Jurkat, Clone E6-1 (cell line): ENCODE measurements at regions not wholly inside any gene's neighbourhood (a gene's known extent, or its start where the extent isn't known, plus 50 kb on each side); places are given as distances from the start of the nearest gene placed in this dataset.

Source experiments
- DNase-seq: peaks from one replicate; pipeline ENCODE4 v3.0.0-alpha.2; 2011; ENCODE audit warnings: low read depth, low spot score
- H3K4me3 ChIP-seq: 2 replicates; pipeline ENCODE4 v1.5.1; 2011; ENCODE audit warnings: mild to moderate bottlenecking, low read length, control low read depth, moderate library complexity

GRCh38 chr15:87461631-87462030 is 794.9 kb downstream of the NTRK3 start:
- DNase-seq, result no peak
- no peak overlapping the region for H3K4me3 ChIP-seq

- DNase-seq, result no peak
- H3K4me3 ChIP-seq, result no peak overlapping the region
Measured at GRCh38 chr15:87454860-87455259, 801.7 kb downstream of the NTRK3 start.

GRCh38 chr15:87450314-87450713 is 806.2 kb downstream of the NTRK3 start:
- no peak for DNase-seq
- no peak overlapping the region for H3K4me3 ChIP-seq

- no peak for DNase-seq
- H3K4me3 ChIP-seq, result no peak overlapping the region
Measured at GRCh38 chr15:87439090-87439489, 817.4 kb downstream of the NTRK3 start.

- no peak for DNase-seq
- no peak overlapping the region for H3K4me3 ChIP-seq
Measured at GRCh38 chr15:87433871-87434270, 822.7 kb downstream of the NTRK3 start.

- H3K4me3 ChIP-seq, result no peak overlapping the region
- no peak for DNase-seq
Measured at GRCh38 chr15:87429754-87430153, 826.8 kb downstream of the NTRK3 start.

GRCh38 chr15:87420017-87420416 is 836.5 kb downstream of the NTRK3 start:
- DNase-seq, result no peak
- H3K4me3 ChIP-seq, result no peak overlapping the region

GRCh38 chr15:87419344-87419743 is 837.2 kb downstream of the NTRK3 start:
- DNase-seq, result no peak
- H3K4me3 ChIP-seq, result no peak overlapping the region

- no peak for DNase-seq
- no peak overlapping the region for H3K4me3 ChIP-seq
Measured at GRCh38 chr15:87416591-87417257, 839.8 kb downstream of the NTRK3 start.

GRCh38 chr15:87408902-87409301 is 847.6 kb downstream of the NTRK3 start:
- no peak for DNase-seq
- no peak overlapping the region for H3K4me3 ChIP-seq

- no peak for DNase-seq
- no peak overlapping the region for H3K4me3 ChIP-seq
Measured at GRCh38 chr15:87403973-87404372, 852.6 kb downstream of the NTRK3 start.

- no peak for DNase-seq
- no peak overlapping the region for H3K4me3 ChIP-seq
Measured at GRCh38 chr15:87401973-87402372, 854.6 kb downstream of the NTRK3 start.

- no peak overlapping the region for H3K4me3 ChIP-seq
- DNase-seq, result no peak
Measured at GRCh38 chr15:87394676-87395075, 861.9 kb downstream of the NTRK3 start.

GRCh38 chr15:87387766-87388165 is 868.8 kb downstream of the NTRK3 start:
- no peak for DNase-seq
- H3K4me3 ChIP-seq, result no peak overlapping the region

- DNase-seq, result no peak
- H3K4me3 ChIP-seq, result no peak overlapping the region
Measured at GRCh38 chr15:87374339-87374738, 882.2 kb downstream of the NTRK3 start.

- DNase-seq, result no peak
- no peak overlapping the region for H3K4me3 ChIP-seq
Measured at GRCh38 chr15:87369269-87369668, 887.3 kb downstream of the NTRK3 start.

GRCh38 chr15:87368511-87368910 is 888.0 kb downstream of the NTRK3 start:
- no peak for DNase-seq
- H3K4me3 ChIP-seq, result no peak overlapping the region

- no peak for DNase-seq
- H3K4me3 ChIP-seq, result no peak overlapping the region
Measured at GRCh38 chr15:87365186-87365585, 891.4 kb downstream of the NTRK3 start.

GRCh38 chr15:87362531-87362930 is 894.0 kb downstream of the NTRK3 start:
- DNase-seq, result no peak

GRCh38 chr15:87357637-87358313 is 898.8 kb downstream of the NTRK3 start:
- H3K4me3 ChIP-seq, result no peak overlapping the region
- no peak for DNase-seq

More at GRCh38 chr15:87362531-87362930, 894.0 kb downstream of the NTRK3 start:
- H3K4me3 ChIP-seq, result no peak overlapping the region

GRCh38 chr15:87355946-87356345 is 900.6 kb downstream of the NTRK3 start:
- no peak overlapping the region for H3K4me3 ChIP-seq
- no peak for DNase-seq
